Limb (tissue), 2 donors: ENCODE measurements at regions not wholly inside any gene's neighbourhood (a gene's known extent, or its start where the extent isn't known, plus 50 kb on each side); places are given as distances from the start of the nearest gene placed in this dataset.
A peak's percentile ranks its signal among the peaks of the same experiment; 100 is the strongest.

Experiments used
- DNase-seq, 2 donors: peaks; one replicate each; pipeline ENCODE4 v3.0.0-alpha.2; 2016; ENCODE audit errors: extremely low spot score in 2 of 2

- no peak for DNase-seq
Measured at GRCh38 chr1:82319546-82319945, 518.8 kb downstream of the ADGRL2 start.

GRCh38 chr1:82318921-82319320 is 518.2 kb downstream of the ADGRL2 start:
- DNase-seq = no peak

- no peak for DNase-seq
Measured at GRCh38 chr1:82318265-82318664, 517.5 kb downstream of the ADGRL2 start.

GRCh38 chr1:82317671-82318070 is 516.9 kb downstream of the ADGRL2 start:
- no peak for DNase-seq

- no peak for DNase-seq
Measured at GRCh38 chr1:82299656-82300055, 498.9 kb downstream of the ADGRL2 start.

- DNase-seq = no peak
Measured at GRCh38 chr1:82299056-82299455, 498.3 kb downstream of the ADGRL2 start.

GRCh38 chr1:82297139-82297896 is 496.6 kb downstream of the ADGRL2 start:
- no peak for DNase-seq

GRCh38 chr1:82287556-82287955 is 486.8 kb downstream of the ADGRL2 start:
- DNase-seq = no peak

GRCh38 chr1:82284213-82284612 is 483.5 kb downstream of the ADGRL2 start:
- DNase-seq = no peak

GRCh38 chr1:82279241-82279640 is 478.5 kb downstream of the ADGRL2 start:
- no peak for DNase-seq

GRCh38 chr1:82273816-82274215 is 473.1 kb downstream of the ADGRL2 start:
- DNase-seq = no peak

- peak; percentile 37 to 63 for DNase-seq
Measured at GRCh38 chr1:82269431-82269830, 468.7 kb downstream of the ADGRL2 start.

- DNase-seq = no peak
Measured at GRCh38 chr1:82268826-82269225, 468.1 kb downstream of the ADGRL2 start.

- DNase-seq = no peak
Measured at GRCh38 chr1:82266351-82266750, 465.6 kb downstream of the ADGRL2 start.

- no peak for DNase-seq
Measured at GRCh38 chr1:82265436-82265835, 464.7 kb downstream of the ADGRL2 start.

GRCh38 chr1:82264802-82265201 is 464.1 kb downstream of the ADGRL2 start:
- DNase-seq = no peak

GRCh38 chr1:82263396-82263795 is 462.7 kb downstream of the ADGRL2 start:
- DNase-seq = no peak

- DNase-seq = no peak
Measured at GRCh38 chr1:82260666-82261065, 459.9 kb downstream of the ADGRL2 start.

- no peak for DNase-seq
Measured at GRCh38 chr1:82260051-82260450, 459.3 kb downstream of the ADGRL2 start.

GRCh38 chr1:82258887-82259286 is 458.2 kb downstream of the ADGRL2 start:
- DNase-seq = no peak

GRCh38 chr1:82246050-82246449 is 445.3 kb downstream of the ADGRL2 start:
- no peak for DNase-seq

GRCh38 chr1:82245345-82246014 is 444.7 kb downstream of the ADGRL2 start:
- DNase-seq = no peak

GRCh38 chr1:82240571-82240970 is 439.8 kb downstream of the ADGRL2 start:
- no peak for DNase-seq
